Activated CD4-positive, alpha-beta memory T cell treated with anti-CD3 and anti-CD28 coated beads, Interleukin-2, amount 10 ng/mL, durations not matched to agents 7 days and 5 days (primary cell): ENCODE measurements at regions not wholly inside any gene's neighbourhood (a gene's known extent, or its start where the extent isn't known, plus 50 kb on each side); places are given as distances from the start of the nearest gene placed in this dataset.
"Not testable (repeated sequence)": the region's sequence is repeated elsewhere in the genome, so short reads cannot be mapped to it uniquely, and the experiment has no call there.

ENCODE experiments used
- CTCF ChIA-PET: fragments of 350-600 bp; sonication (Branson Sonifier 250); formaldehyde crosslinking; loops from one replicate; lab custom pipeline; 2021; ENCODE audit warnings: antibody characterized with exemption, inconsistent platforms; lab: Charles Lee
- POLR2A ChIA-PET: fragments of 350-600 bp; sonication (Branson Sonifier 250); formaldehyde crosslinking; loops from one replicate; lab custom pipeline; 2021; ENCODE audit warnings: antibody characterized with exemption; lab: Charles Lee
- DNase-seq: peaks from one replicate; pipeline ENCODE4 v3.0.0-alpha.2; 2020
- H3K27ac Mint-ChIP-seq: one replicate; pipeline ENCODE4 v1.8.0; 2021; ENCODE audit warnings: mild to moderate bottlenecking, mixed read lengths
- H3K27me3 Mint-ChIP-seq: one replicate; pipeline ENCODE4 v1.8.0; 2021; ENCODE audit warnings: mixed read lengths
- H3K36me3 Mint-ChIP-seq: one replicate; pipeline ENCODE4 v1.8.0; 2021; ENCODE audit warnings: low read depth, mixed read lengths
- H3K4me1 Mint-ChIP-seq: one replicate; pipeline ENCODE4 v1.8.0; 2021; ENCODE audit warnings: mixed read lengths
- H3K4me3 Mint-ChIP-seq: one replicate; pipeline ENCODE4 v1.8.0; 2021; ENCODE audit warnings: mild to moderate bottlenecking, mixed read lengths
- H3K9me3 Mint-ChIP-seq: one replicate; pipeline ENCODE4 v1.8.0; 2021; ENCODE audit warnings: mixed read lengths

GRCh38 chr6:2579804-2580570 is 170.7 kb downstream of the MYLK4 start:
- Mint-ChIP-seq H3K4me1 (no peaks in the 10 kb centered on the region), H3K27ac (no peak overlapping the region), H3K27me3 (peaks cover 50% of the 10 kb centered on the region), H3K4me3 (no peak overlapping the region), H3K9me3 (no peaks in the 10 kb centered on the region), H3K36me3 (no peaks in the 10 kb centered on the region)
- DNase-seq = no peak
- CTCF ChIA-PET = no interaction called here
- POLR2A ChIA-PET = no interaction called here

- no peaks in the 10 kb centered on the region for H3K4me1 Mint-ChIP-seq
- no peaks in the 10 kb centered on the region for H3K36me3 Mint-ChIP-seq
- H3K9me3 Mint-ChIP-seq = no peaks in the 10 kb centered on the region
- H3K27me3 Mint-ChIP-seq = peaks cover 49% of the 10 kb centered on the region
- H3K27ac Mint-ChIP-seq = no peak overlapping the region
- no peak for DNase-seq
- H3K4me3 Mint-ChIP-seq = no peak overlapping the region
- POLR2A ChIA-PET = no interaction called here
- CTCF ChIA-PET = no interaction called here
These were observed 171.4 kb downstream of the MYLK4 start for GRCh38 chr6:2579241-2579761.

- CTCF ChIA-PET = no interaction called here
- no peaks in the 10 kb centered on the region for H3K9me3 Mint-ChIP-seq
- no peak overlapping the region for H3K27ac Mint-ChIP-seq
- peaks cover 45% of the 10 kb centered on the region for H3K27me3 Mint-ChIP-seq
- no peaks in the 10 kb centered on the region for H3K4me1 Mint-ChIP-seq
- no peaks in the 10 kb centered on the region for H3K36me3 Mint-ChIP-seq
- POLR2A ChIA-PET = no interaction called here
- DNase-seq = no peak
- no peak overlapping the region for H3K4me3 Mint-ChIP-seq
These were observed 172.0 kb downstream of the MYLK4 start for GRCh38 chr6:2578767-2579166.

GRCh38 chr6:2576499-2576898 is 174.2 kb downstream of the MYLK4 start:
- Mint-ChIP-seq H3K4me1 (no peaks in the 10 kb centered on the region), H3K27me3 (peaks cover 47% of the 10 kb centered on the region), H3K4me3 (no peak overlapping the region), H3K36me3 (no peaks in the 10 kb centered on the region), H3K27ac (no peak overlapping the region), H3K9me3 (no peaks in the 10 kb centered on the region)
- ChIA-PET CTCF (interaction anchor here (0.7 kb wide), 1 partner anchor 161 kb away, joined by 3 read pairs; no protein-coding TSS in a partner anchor), POLR2A (no interaction called here)
- no peak for DNase-seq

- H3K9me3 Mint-ChIP-seq = no peaks in the 10 kb centered on the region
- ChIA-PET CTCF (no interaction called here), POLR2A (no interaction called here)
- DNase-seq = no peak
- H3K27me3 Mint-ChIP-seq = peaks cover 47% of the 10 kb centered on the region
- no peaks in the 10 kb centered on the region for H3K4me1 Mint-ChIP-seq
- no peaks in the 10 kb centered on the region for H3K36me3 Mint-ChIP-seq
- no peak overlapping the region for H3K27ac Mint-ChIP-seq
- no peak overlapping the region for H3K4me3 Mint-ChIP-seq
These were observed 175.5 kb downstream of the MYLK4 start for GRCh38 chr6:2575236-2575635.

GRCh38 chr6:2569420-2569819 is 181.3 kb downstream of the MYLK4 start:
- POLR2A ChIA-PET, H3K4me1 Mint-ChIP-seq, DNase-seq, H3K36me3 Mint-ChIP-seq, H3K27ac Mint-ChIP-seq, H3K9me3 Mint-ChIP-seq, CTCF ChIA-PET, H3K4me3 Mint-ChIP-seq: not testable (repeated sequence)
- peaks cover 63% of the 10 kb centered on the region for H3K27me3 Mint-ChIP-seq

- ChIA-PET POLR2A (no interaction called here), CTCF (no interaction called here)
- peaks cover 67% of the 10 kb centered on the region for H3K27me3 Mint-ChIP-seq
- no peak for DNase-seq
- peaks cover 15% of the 10 kb centered on the region for H3K4me1 Mint-ChIP-seq
- H3K4me3 Mint-ChIP-seq = no peak overlapping the region
- H3K27ac Mint-ChIP-seq = no peak overlapping the region
- no peaks in the 10 kb centered on the region for H3K36me3 Mint-ChIP-seq
- peaks cover 3% of the 10 kb centered on the region for H3K9me3 Mint-ChIP-seq
These were observed 184.7 kb downstream of the MYLK4 start for GRCh38 chr6:2566048-2566447.

GRCh38 chr6:2565499-2565898 is 185.2 kb downstream of the MYLK4 start:
- H3K27me3 Mint-ChIP-seq = peaks cover 68% of the 10 kb centered on the region
- no peak for DNase-seq
- H3K4me3 Mint-ChIP-seq = no peak overlapping the region
- no peak overlapping the region for H3K27ac Mint-ChIP-seq
- ChIA-PET POLR2A (no interaction called here), CTCF (no interaction called here)
- peaks cover 15% of the 10 kb centered on the region for H3K4me1 Mint-ChIP-seq
- H3K36me3 Mint-ChIP-seq = no peaks in the 10 kb centered on the region
- H3K9me3 Mint-ChIP-seq = peaks cover 3% of the 10 kb centered on the region

GRCh38 chr6:2563635-2564034 is 187.1 kb downstream of the MYLK4 start:
- Mint-ChIP-seq H3K9me3 (no peaks in the 10 kb centered on the region), H3K4me1 (peaks cover 15% of the 10 kb centered on the region), H3K27ac (no peak overlapping the region), H3K27me3 (peaks cover 72% of the 10 kb centered on the region), H3K4me3 (no peak overlapping the region), H3K36me3 (no peaks in the 10 kb centered on the region)
- DNase-seq = no peak
- POLR2A ChIA-PET = interaction anchor here (1.6 kb wide), 1 partner anchor 21 kb away, joined by 9 read pairs; no protein-coding TSS in a partner anchor
- CTCF ChIA-PET = interaction anchor here (0.6 to 1.5 kb wide), 3 partner anchors 21 to 114 kb away, joined by 3 to 5 read pairs (median 3); no protein-coding TSS in a partner anchor

GRCh38 chr6:2562721-2563451 is 187.8 kb downstream of the MYLK4 start:
- H3K4me1 Mint-ChIP-seq = peaks cover 15% of the 10 kb centered on the region
- H3K27ac Mint-ChIP-seq = no peak overlapping the region
- H3K4me3 Mint-ChIP-seq = no peak overlapping the region
- CTCF ChIA-PET = interaction anchor here (1.5 kb wide), 1 partner anchor 72 kb away, joined by 5 read pairs; no protein-coding TSS in a partner anchor
- H3K27me3 Mint-ChIP-seq = peaks cover 72% of the 10 kb centered on the region
- no peaks in the 10 kb centered on the region for H3K36me3 Mint-ChIP-seq
- POLR2A ChIA-PET = interaction anchor here (1.6 kb wide), 1 partner anchor 20 kb away, joined by 9 read pairs; no protein-coding TSS in a partner anchor
- DNase-seq = no peak
- H3K9me3 Mint-ChIP-seq = no peaks in the 10 kb centered on the region

- Mint-ChIP-seq H3K27ac (no peak overlapping the region), H3K4me1 (peaks cover 15% of the 10 kb centered on the region), H3K9me3 (no peaks in the 10 kb centered on the region), H3K4me3 (no peak overlapping the region), H3K36me3 (no peaks in the 10 kb centered on the region), H3K27me3 (peaks cover 69% of the 10 kb centered on the region)
- DNase-seq = no peak
- ChIA-PET CTCF (no interaction called here), POLR2A (no interaction called here)
These were observed 189.6 kb downstream of the MYLK4 start for GRCh38 chr6:2560917-2561698.

GRCh38 chr6:2560140-2560818 is 190.4 kb downstream of the MYLK4 start:
- ChIA-PET CTCF (no interaction called here), POLR2A (no interaction called here)
- Mint-ChIP-seq H3K4me1 (peaks cover 15% of the 10 kb centered on the region), H3K9me3 (no peaks in the 10 kb centered on the region), H3K36me3 (no peaks in the 10 kb centered on the region), H3K27ac (no peak overlapping the region), H3K4me3 (no peak overlapping the region), H3K27me3 (peaks cover 71% of the 10 kb centered on the region)
- DNase-seq = no peak
